SK-N-SH treated with all-trans-retinoic acid at 6 μM for 48 hours (cell line): ENCODE measurements at regions not wholly inside any gene's neighbourhood (a gene's known extent, or its start where the extent isn't known, plus 50 kb on each side); places are given as distances from the start of the nearest gene placed in this dataset.

ENCODE experiments used
- SNAI2 ChIP-seq: fragments of 250-450 bp; sonication (Bioruptor Pico); IDR thresholded peaks from 2 replicates; pipeline ENCODE4 v1.5.0; 2020; ENCODE audit warnings: mild to moderate bottlenecking, moderate library complexity
- TSHZ2 ChIP-seq: fragments of 250-450 bp; sonication (Bioruptor Pico); IDR thresholded peaks from 2 replicates; pipeline ENCODE4 v1.5.0; 2020; ENCODE audit warnings: mild to moderate bottlenecking, moderate library complexity
- ZFP3 ChIP-seq: fragments of 250-450 bp; sonication (Bioruptor Pico); IDR thresholded peaks from 2 replicates; pipeline ENCODE4 v1.5.0; 2020; ENCODE audit warnings: mild to moderate bottlenecking, moderate library complexity

DNA sequence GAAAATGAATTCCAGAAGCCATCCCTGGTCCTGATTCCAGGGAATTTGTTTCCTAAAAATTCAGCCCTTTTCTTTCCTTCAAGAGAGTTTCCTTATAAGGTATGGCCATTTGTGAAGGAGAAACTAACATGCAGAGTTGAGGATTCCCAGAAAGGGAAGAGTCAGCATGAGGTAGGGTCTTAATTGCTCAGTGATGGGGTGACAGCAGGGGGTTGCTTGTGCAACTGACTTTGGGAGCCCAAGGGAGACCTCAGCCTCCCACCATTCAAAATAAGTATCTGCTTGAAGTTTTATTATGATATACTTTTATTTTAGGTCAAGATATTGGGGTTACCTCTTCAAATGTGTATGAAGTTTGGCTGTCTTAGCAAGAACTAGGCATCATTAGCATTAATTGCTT, 74.9 kb upstream of the CELF4 start:
- TF ChIP-seq ZFP3: no peak
- no peak for TF ChIP-seq TSHZ2
- TF ChIP-seq SNAI2 (CRISPR knock-in tag): no peak
